ENCODE measurements at regions not wholly inside any gene's neighbourhood (a gene's known extent, or its start where the extent isn't known, plus 50 kb on each side); places are given as distances from the start of the nearest gene placed in this dataset.

GRCh38 chr2:60339286-60339685 lies 214.2 kb downstream of the BCL11A start:
- TF ChIP-seq CTCF (IDR thresholded peaks at IDR 0.05): no peak
- no peak for TF ChIP-seq EP300 (IDR thresholded peaks at IDR 0.05)
- TF ChIP-seq POLR2A (IDR thresholded peaks at IDR 0.05): no peak
- TF ChIP-seq POLR2AphosphoS5 (IDR thresholded peaks at IDR 0.05): no peak
